ENCODE measurements at regions not wholly inside any gene's neighbourhood (a gene's known extent, or its start where the extent isn't known, plus 50 kb on each side); places are given as distances from the start of the nearest gene placed in this dataset.
"Not testable (repeated sequence)": the region's sequence is repeated elsewhere in the genome, so short reads cannot be mapped to it uniquely, and the experiment has no call there.

GRCh38 chr6:144544266-144544830 lies 259.2 kb downstream of the UTRN start:
- peak; percentile 6 for DNase-seq

- no peak for DNase-seq
Observed at GRCh38 chr6:144546807-144547206, 261.7 kb downstream of the UTRN start.

GRCh38 chr6:144547409-144547808 lies 262.3 kb downstream of the UTRN start:
- no peak for DNase-seq

GRCh38 chr6:144548536-144548935 lies 263.4 kb downstream of the UTRN start:
- no peak for DNase-seq

GRCh38 chr6:144549837-144550747 lies 265.0 kb downstream of the UTRN start:
- no peak for DNase-seq

GRCh38 chr6:144551339-144551738 lies 266.2 kb downstream of the UTRN start:
- no peak for DNase-seq

- DNase-seq, result no peak
Observed at GRCh38 chr6:144555066-144555465, 269.9 kb downstream of the UTRN start.

GRCh38 chr6:144559865-144560593 lies 274.9 kb downstream of the UTRN start:
- DNase-seq, result peak; percentile 25

GRCh38 chr6:144561455-144562043 lies 276.4 kb downstream of the UTRN start:
- no peak for DNase-seq

- no peak for DNase-seq
Observed at GRCh38 chr6:144564202-144564601, 279.1 kb downstream of the UTRN start.

GRCh38 chr6:144566868-144567615 lies 281.9 kb downstream of the UTRN start:
- no peak for DNase-seq

GRCh38 chr6:144568241-144568640 lies 283.1 kb downstream of the UTRN start:
- no peak for DNase-seq

- not testable (repeated sequence) for DNase-seq
Observed at GRCh38 chr6:144572541-144572940, 287.4 kb downstream of the UTRN start.

GRCh38 chr6:144574796-144575195 lies 289.7 kb downstream of the UTRN start:
- DNase-seq, result no peak

GRCh38 chr6:144575327-144575726 lies 290.2 kb downstream of the UTRN start:
- DNase-seq, result no peak

- DNase-seq, result no peak
Observed at GRCh38 chr6:144576871-144577270, 291.7 kb downstream of the UTRN start.

- no peak for DNase-seq
Observed at GRCh38 chr6:144578385-144579350, 293.5 kb downstream of the UTRN start.

GRCh38 chr6:144580039-144580438 lies 294.9 kb downstream of the UTRN start:
- DNase-seq, result no peak

GRCh38 chr6:144580771-144581170 lies 295.6 kb downstream of the UTRN start:
- no peak for DNase-seq

GRCh38 chr6:144581812-144582537 lies 296.8 kb downstream of the UTRN start:
- DNase-seq, result no peak

Data from stimulated activated CD4-positive, alpha-beta T cell treated with anti-CD3 and anti-CD28 coated beads, Interleukin-1b, Interleukin-23, amount 100 ng/mL, for 48 hours (primary cell).